ENCODE measurements at regions not wholly inside any gene's neighbourhood (a gene's known extent, or its start where the extent isn't known, plus 50 kb on each side); places are given as distances from the start of the nearest gene placed in this dataset.

- no peak for ATAC-seq
- DNase-seq = no peak
- Histone ChIP-seq H3K4me1 (no peaks in the 10 kb centered on the region), H3K4me3 (no peak overlapping the region), H3K9me3 (no peaks in the 10 kb centered on the region), H3K27me3 (no peaks in the 10 kb centered on the region), H3K36me3 (no peaks in the 10 kb centered on the region), H3K27ac (no peak overlapping the region)
- intact Hi-C loops (cut with DNase I) = no loop called here
- TF ChIP-seq CTCF (IDR thresholded peaks at IDR 0.05) = no peak
Observed at GRCh38 chr6:82441047-82441855, 77.6 kb downstream of the TPBG start.

GRCh38 chr6:82442061-82442719, 78.6 kb downstream of the TPBG start:
- intact Hi-C loops (cut with DNase I) = no loop called here
- ATAC-seq = no peak
- H3K4me3 ChIP-seq = no peak overlapping the region
- H3K36me3 ChIP-seq = no peaks in the 10 kb centered on the region
- H3K4me1 ChIP-seq = no peaks in the 10 kb centered on the region
- no peaks in the 10 kb centered on the region for H3K27me3 ChIP-seq
- no peak for DNase-seq
- no peak for TF ChIP-seq CTCF (IDR thresholded peaks at IDR 0.05)
- no peak overlapping the region for H3K27ac ChIP-seq
- H3K9me3 ChIP-seq = no peaks in the 10 kb centered on the region

DNA sequence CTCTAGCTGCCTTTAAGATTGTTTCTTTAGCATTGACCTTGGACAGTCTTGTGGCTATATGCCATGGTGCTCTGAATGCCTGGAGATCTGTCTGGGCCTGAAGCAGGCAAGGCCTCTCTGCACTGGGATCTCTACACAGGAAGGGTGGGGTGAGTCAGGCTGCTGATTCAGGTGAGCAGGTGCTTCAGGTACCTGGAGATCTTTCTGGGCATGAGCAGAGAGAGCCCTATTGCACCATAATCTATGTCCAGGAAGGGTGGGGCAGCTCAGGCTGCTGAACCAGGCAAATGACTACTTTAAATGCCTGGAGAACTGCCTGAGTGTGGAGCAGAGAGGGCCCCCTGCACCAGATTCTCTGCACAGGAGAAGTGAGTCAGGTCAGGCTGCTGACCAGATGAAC, 94.5 kb downstream of the TPBG start:
- H3K4me1 ChIP-seq = no peaks in the 10 kb centered on the region
- H3K27ac ChIP-seq = no peak overlapping the region
- DNase-seq = no peak
- no peak overlapping the region for H3K4me3 ChIP-seq
- no peak for TF ChIP-seq CTCF (IDR thresholded peaks at IDR 0.05)
- H3K27me3 ChIP-seq = no peaks in the 10 kb centered on the region
- intact Hi-C loops (cut with DNase I) = no loop called here
- H3K9me3 ChIP-seq = no peaks in the 10 kb centered on the region
- no peaks in the 10 kb centered on the region for H3K36me3 ChIP-seq
- ATAC-seq = no peak

- no peaks in the 10 kb centered on the region for H3K27me3 ChIP-seq
- no peaks in the 10 kb centered on the region for H3K36me3 ChIP-seq
- H3K4me1 ChIP-seq = no peaks in the 10 kb centered on the region
- H3K9me3 ChIP-seq = no peaks in the 10 kb centered on the region
- no peak overlapping the region for H3K4me3 ChIP-seq
- no peak for ATAC-seq
- no peak overlapping the region for H3K27ac ChIP-seq
- intact Hi-C loops (cut with DNase I) = no loop called here
- DNase-seq = no peak
- TF ChIP-seq CTCF (IDR thresholded peaks at IDR 0.05) = no peak
Observed at GRCh38 chr6:82458705-82459104, 95.1 kb downstream of the TPBG start.

DNA sequence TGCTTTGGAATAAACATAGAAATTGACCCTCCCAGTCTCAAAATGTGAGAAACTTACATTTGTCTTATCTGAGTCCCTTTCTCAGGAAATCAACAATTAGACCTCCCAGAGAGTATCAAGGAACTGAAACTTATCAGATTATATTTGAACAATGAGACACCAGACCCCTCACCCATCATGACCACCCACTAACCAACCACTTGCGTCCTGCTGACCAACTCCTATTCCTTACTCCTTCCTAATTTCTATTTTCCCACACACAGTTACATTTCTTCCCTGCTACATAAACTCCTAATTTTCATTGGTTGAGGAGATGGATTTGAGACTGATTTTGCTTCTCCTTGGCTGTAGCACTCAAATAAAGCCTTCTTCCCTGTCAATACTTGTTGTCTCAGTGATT, 97.9 kb downstream of the TPBG start:
- Histone ChIP-seq H3K9me3 (no peaks in the 10 kb centered on the region), H3K4me1 (no peaks in the 10 kb centered on the region), H3K27me3 (no peaks in the 10 kb centered on the region), H3K27ac (no peak overlapping the region), H3K36me3 (no peaks in the 10 kb centered on the region), H3K4me3 (no peak overlapping the region)
- TF ChIP-seq CTCF (IDR thresholded peaks at IDR 0.05) = no peak
- no peak for ATAC-seq
- DNase-seq = no peak
- intact Hi-C loops (cut with DNase I) = no loop called here
